ENCODE measurements at regions not wholly inside any gene's neighbourhood (a gene's known extent, or its start where the extent isn't known, plus 50 kb on each side); places are given as distances from the start of the nearest gene placed in this dataset.

DNA sequence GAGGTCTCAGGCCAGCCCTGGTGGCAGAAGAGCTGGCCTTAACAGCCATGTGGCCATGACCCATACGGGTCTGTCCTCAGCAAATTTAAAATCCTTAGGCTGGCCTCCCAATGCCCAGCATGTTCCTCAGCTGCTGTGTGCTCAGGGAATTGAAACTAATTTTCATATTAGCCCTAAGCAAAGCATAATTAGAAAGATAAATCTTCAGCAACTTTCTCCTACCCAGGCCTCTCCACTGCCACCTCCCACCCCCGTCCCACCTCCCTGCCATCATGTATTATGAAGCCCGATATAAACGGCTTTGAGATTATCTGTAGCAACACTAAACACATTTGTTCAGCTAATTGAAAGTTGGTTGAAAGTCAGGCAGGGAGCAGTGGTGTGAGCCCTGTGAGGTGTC is 178.8 kb upstream of the NTM start:
- TF ChIP-seq EP300 (IDR thresholded peaks at IDR 0.05) = no peak
- H3K4me1 ChIP-seq = peaks cover 7 to 20% (median 16%) of the 10 kb centered on the region in 4 donors

DNA sequence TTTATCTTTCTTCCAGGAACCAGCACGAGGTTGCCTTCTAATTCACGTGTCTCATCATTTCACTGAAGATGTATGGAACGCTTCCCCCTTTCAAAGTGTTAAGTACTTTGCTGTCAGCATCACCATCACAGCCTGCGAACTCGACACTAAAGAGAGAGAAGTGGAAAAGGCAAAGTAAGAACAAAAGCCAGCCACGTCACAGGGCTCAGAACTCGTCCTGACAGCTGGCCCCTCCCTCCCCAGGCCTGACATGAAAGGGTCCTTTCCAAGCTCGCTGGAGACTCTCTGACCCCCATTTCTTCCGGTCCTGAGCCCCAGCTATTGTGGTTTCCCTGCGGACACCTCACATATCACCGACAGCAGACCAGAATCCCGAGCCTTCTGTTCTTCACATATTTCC is 177.8 kb upstream of the NTM start:
- no peaks in the 10 kb centered on the region for H3K27me3 ChIP-seq

More for the DNA sequence above, 178.8 kb upstream of the NTM start:
- intact Hi-C loops (cut with DNase I) = no loop called here
- Histone ChIP-seq H3K27me3 (no peaks in the 10 kb centered on the region), H3K27ac (replicated peaks in 1 of 4) (no peak overlapping the region), H3K9me3 (no peaks in the 10 kb centered on the region), H3K4me3 (no peak overlapping the region), H3K36me3 (no peaks in the 10 kb centered on the region)
- no peak for DNase-seq (ENCODE audit: extremely low spot score)
- 69% methylated on average over 4 of the region's 4 CpGs for WGBS

DNA sequence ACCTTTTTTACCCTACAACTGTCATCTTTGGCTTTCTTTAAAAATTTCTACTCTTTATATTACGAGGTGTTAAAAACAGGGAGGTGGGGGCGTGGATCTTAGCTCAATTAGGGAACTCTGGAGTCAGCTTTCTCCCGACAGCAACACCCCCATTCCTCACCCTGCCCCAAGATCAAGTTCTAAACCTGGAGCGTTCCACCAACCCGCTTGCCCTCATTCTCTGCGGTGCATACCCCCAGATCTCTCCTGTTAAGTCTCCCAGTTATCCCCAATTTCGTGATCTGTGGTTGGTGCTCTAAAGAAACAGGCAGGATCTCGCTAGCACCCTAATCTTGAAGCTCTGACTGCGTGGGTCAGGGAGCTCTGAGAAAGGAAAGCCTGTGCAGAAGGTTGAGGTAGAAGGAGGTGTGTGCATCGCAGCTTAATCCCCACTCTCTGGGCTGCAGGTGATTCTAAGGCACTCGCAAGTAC is 177.3 kb upstream of the NTM start:
- Histone ChIP-seq H3K27ac (replicated peaks in 1 of 4) (no peak overlapping the region), H3K27me3 (no peaks in the 10 kb centered on the region), H3K9me3 (no peaks in the 10 kb centered on the region), H3K4me3 (no peak overlapping the region), H3K4me1 (peaks cover 8 to 29% (median 24%) of the 10 kb centered on the region in 4 donors), H3K36me3 (no peaks in the 10 kb centered on the region)
- DNase-seq (ENCODE audit: extremely low spot score) = no peak
- no peak for TF ChIP-seq POLR2AphosphoS5 (IDR thresholded peaks at IDR 0.05)
- TF ChIP-seq, protein P1, sequence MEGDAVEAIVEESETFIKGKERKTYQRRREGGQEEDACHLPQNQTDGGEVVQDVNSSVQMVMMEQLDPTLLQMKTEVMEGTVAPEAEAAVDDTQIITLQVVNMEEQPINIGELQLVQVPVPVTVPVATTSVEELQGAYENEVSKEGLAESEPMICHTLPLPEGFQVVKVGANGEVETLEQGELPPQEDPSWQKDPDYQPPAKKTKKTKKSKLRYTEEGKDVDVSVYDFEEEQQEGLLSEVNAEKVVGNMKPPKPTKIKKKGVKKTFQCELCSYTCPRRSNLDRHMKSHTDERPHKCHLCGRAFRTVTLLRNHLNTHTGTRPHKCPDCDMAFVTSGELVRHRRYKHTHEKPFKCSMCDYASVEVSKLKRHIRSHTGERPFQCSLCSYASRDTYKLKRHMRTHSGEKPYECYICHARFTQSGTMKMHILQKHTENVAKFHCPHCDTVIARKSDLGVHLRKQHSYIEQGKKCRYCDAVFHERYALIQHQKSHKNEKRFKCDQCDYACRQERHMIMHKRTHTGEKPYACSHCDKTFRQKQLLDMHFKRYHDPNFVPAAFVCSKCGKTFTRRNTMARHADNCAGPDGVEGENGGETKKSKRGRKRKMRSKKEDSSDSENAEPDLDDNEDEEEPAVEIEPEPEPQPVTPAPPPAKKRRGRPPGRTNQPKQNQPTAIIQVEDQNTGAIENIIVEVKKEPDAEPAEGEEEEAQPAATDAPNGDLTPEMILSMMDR (IDR thresholded peaks at IDR 0.05) = no peak
- no peak for TF ChIP-seq POLR2A (IDR thresholded peaks at IDR 0.05; ENCODE audit: low read depth)
- no peak for TF ChIP-seq EP300 (IDR thresholded peaks at IDR 0.05)
- intact Hi-C loops (cut with DNase I) = no loop called here
- WGBS = 87% methylated on average over 11 of the region's 11 CpGs

More for the DNA sequence above, 177.8 kb upstream of the NTM start:
- Histone ChIP-seq H3K27ac (replicated peaks in 1 of 4) (no peak overlapping the region), H3K4me3 (no peak overlapping the region), H3K9me3 (no peaks in the 10 kb centered on the region), H3K36me3 (no peaks in the 10 kb centered on the region), H3K4me1 (peaks cover 8 to 29% (median 24%) of the 10 kb centered on the region in 4 donors)
- TF ChIP-seq, protein P1 (IDR thresholded peaks at IDR 0.05) = no peak
- TF ChIP-seq POLR2A (IDR thresholded peaks at IDR 0.05; ENCODE audit: low read depth) (no peak), POLR2AphosphoS5 (IDR thresholded peaks at IDR 0.05) (no peak), EP300 (IDR thresholded peaks at IDR 0.05) (no peak)
- intact Hi-C loops (cut with DNase I) = no loop called here
- WGBS = 81% methylated on average over 12 of the region's 12 CpGs
- no peak for DNase-seq (ENCODE audit: extremely low spot score)

DNA sequence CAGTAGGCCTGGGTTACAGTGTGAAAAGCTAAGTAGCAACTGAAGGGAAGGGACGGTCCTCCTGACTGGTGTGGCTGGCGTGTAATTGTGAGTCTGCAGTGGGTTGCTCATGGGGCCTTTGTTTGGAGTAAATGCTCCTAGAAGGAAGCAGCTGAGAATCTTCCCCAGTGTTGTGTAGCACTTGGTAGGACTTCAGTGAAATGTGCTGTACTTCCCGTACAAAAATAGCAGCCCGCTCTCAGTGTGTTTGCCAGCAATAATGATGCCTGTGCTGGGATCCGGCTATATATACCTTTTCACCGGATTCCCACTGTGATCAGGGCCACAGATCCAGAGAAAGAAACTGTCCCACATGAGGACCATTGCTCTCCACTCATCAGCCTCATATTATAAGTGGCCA is 175.7 kb upstream of the NTM start:
- H3K9me3 ChIP-seq = no peaks in the 10 kb centered on the region
- no peak overlapping the region for H3K27ac ChIP-seq (replicated peaks in 1 of 4)
- intact Hi-C loops (cut with DNase I) = no loop called here
- H3K36me3 ChIP-seq = no peaks in the 10 kb centered on the region
- WGBS = 88% methylated on average over 4 of the region's 6 CpGs
- peaks cover 8 to 29% (median 24%) of the 10 kb centered on the region in 4 donors for H3K4me1 ChIP-seq
- no peak for DNase-seq (ENCODE audit: extremely low spot score)
- no peak for TF ChIP-seq POLR2AphosphoS5 (IDR thresholded peaks at IDR 0.05)
- TF ChIP-seq, protein P1 (IDR thresholded peaks at IDR 0.05) = no peak
- TF ChIP-seq EP300 (IDR thresholded peaks at IDR 0.05) = no peak
- no peak for TF ChIP-seq POLR2A (IDR thresholded peaks at IDR 0.05; ENCODE audit: low read depth)
- no peaks in the 10 kb centered on the region for H3K27me3 ChIP-seq
- H3K4me3 ChIP-seq = no peak overlapping the region

DNA sequence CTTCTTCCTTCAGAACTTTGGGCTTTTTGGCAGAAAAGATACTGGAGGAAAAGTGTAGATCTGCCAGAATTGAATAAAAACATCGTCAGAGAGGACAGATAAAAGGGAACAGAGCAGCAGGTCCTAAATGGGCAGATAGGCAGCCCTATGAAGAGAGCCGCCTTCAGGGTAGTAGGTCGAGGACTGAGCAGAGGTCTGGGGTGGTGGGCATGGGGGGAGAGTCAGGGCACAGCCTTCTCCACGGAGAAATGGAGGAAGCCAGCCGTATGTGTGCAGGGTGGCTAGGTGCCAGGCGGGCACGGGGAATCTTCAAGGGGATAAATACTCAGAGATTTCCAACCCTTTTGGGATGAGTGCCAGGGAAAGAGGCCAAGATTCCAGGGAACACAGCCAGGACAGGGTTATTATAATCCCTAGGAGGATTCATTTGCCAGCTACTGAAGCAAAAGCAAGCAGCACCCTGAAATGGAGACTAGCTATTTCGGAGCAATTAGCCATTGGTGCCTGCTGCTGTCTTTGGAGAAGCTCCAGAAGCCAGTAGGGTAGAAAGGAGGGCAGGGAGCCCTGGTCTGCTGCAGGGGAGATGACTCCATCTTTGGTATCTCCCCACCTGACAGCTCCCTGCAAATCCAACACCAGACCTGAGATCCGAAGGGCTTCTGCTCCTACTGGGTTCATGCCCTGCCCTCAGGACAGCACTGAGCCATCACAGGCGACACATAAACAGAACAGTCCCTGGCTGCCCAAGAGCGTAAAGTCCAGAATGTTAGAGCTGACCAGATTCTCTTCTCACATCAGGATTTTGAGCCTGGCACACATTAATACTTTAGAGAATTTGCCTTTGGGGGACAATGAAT is 174.5 kb upstream of the NTM start:
- no peaks in the 10 kb centered on the region for H3K36me3 ChIP-seq
- H3K27ac ChIP-seq (replicated peaks in 1 of 4) = no peak overlapping the region

More for the DNA sequence above, 174.5 kb upstream of the NTM start:
- Histone ChIP-seq H3K4me3 (peak overlapping the region; percentile 25 to 40 (median 32)), H3K4me1 (peaks cover 8 to 29% (median 24%) of the 10 kb centered on the region in 4 donors), H3K9me3 (no peaks in the 10 kb centered on the region), H3K27me3 (no peaks in the 10 kb centered on the region)
- intact Hi-C loops (cut with DNase I) = no loop called here
- 18% methylated on average over 10 of the region's 11 CpGs for WGBS
- DNase-seq (ENCODE audit: extremely low spot score) = no peak
- TF ChIP-seq POLR2A (IDR thresholded peaks at IDR 0.05; ENCODE audit: low read depth) (no peak), POLR2AphosphoS5 (IDR thresholded peaks at IDR 0.05) (peak in 1 of 2 donors; percentile 46), EP300 (IDR thresholded peaks at IDR 0.05) (no peak)
- TF ChIP-seq, protein P1 (IDR thresholded peaks at IDR 0.05) = no peak
